Stimulated activated naive B cell treated with anti-CD40 and anti-IgM and Interleukin-4, amounts not matched to agents 10 μg/mL and 1 μg/mL and 100 μg/mL, for 72 hours (primary cell): ENCODE measurements at regions not wholly inside any gene's neighbourhood (a gene's known extent, or its start where the extent isn't known, plus 50 kb on each side); places are given as distances from the start of the nearest gene placed in this dataset.
A peak's percentile ranks its signal among the peaks of the same experiment; 100 is the strongest.

ENCODE experiments used
- ATAC-seq, 2 donors: fragments of 150-1000 bp; cut with Tn5 transposase; replicated peaks; 2 replicates each; pipeline ENCODE4 v1.10.0; 2021; ENCODE audit warnings: moderate library complexity in 1 of 2
- DNase-seq: peaks from one replicate; pipeline ENCODE4 v3.0.0; 2021
- H3K27ac Mint-ChIP-seq: one replicate; pipeline ENCODE4 v1.8.0; 2022; ENCODE audit warnings: mild to moderate bottlenecking, mixed read lengths
- H3K27me3 Mint-ChIP-seq, 2 donors: one replicate each; pipeline ENCODE4 v1.8.0; 2022; ENCODE audit warnings: mixed read lengths in 2 of 2
- H3K36me3 Mint-ChIP-seq, 2 donors: one replicate each; pipeline ENCODE4 v1.8.0; 2022; ENCODE audit warnings: mixed read lengths in 2 of 2, mild to moderate bottlenecking in 1 of 2
- H3K4me1 Mint-ChIP-seq, 2 donors: one replicate each; pipeline ENCODE4 v1.8.0; 2022; ENCODE audit warnings: mixed read lengths in 2 of 2, mild to moderate bottlenecking in 1 of 2
- H3K4me3 Mint-ChIP-seq, 2 donors: one replicate each; pipeline ENCODE4 v1.8.0; 2022; ENCODE audit warnings: mild to moderate bottlenecking in 2 of 2, mixed read lengths in 2 of 2, moderate library complexity in 1 of 2
- H3K9me3 Mint-ChIP-seq, 2 donors: one replicate each; pipeline ENCODE4 v1.8.0; 2022; ENCODE audit warnings: mixed read lengths in 2 of 2, mild to moderate bottlenecking in 1 of 2

GRCh38 chr2:147524912-147525311 lies 319.9 kb upstream of the ACVR2A start:
- no peak for ATAC-seq
- Mint-ChIP-seq H3K4me1 (no peaks in the 10 kb centered on the region), H3K9me3 (no peaks in the 10 kb centered on the region), H3K27ac (no peak overlapping the region), H3K4me3 (no peak overlapping the region), H3K36me3 (no peaks in the 10 kb centered on the region), H3K27me3 (no peaks in the 10 kb centered on the region)
- DNase-seq = no peak

- no peaks in the 10 kb centered on the region for H3K27me3 Mint-ChIP-seq
- H3K4me1 Mint-ChIP-seq = no peaks in the 10 kb centered on the region
- H3K9me3 Mint-ChIP-seq = no peaks in the 10 kb centered on the region
- ATAC-seq (no peak), DNase-seq (no peak)
- H3K27ac Mint-ChIP-seq = no peak overlapping the region
- H3K4me3 Mint-ChIP-seq = no peak overlapping the region
- H3K36me3 Mint-ChIP-seq = no peaks in the 10 kb centered on the region
Observed at GRCh38 chr2:147523415-147523814, 321.4 kb upstream of the ACVR2A start.

- no peaks in the 10 kb centered on the region for H3K27me3 Mint-ChIP-seq
- H3K9me3 Mint-ChIP-seq = no peaks in the 10 kb centered on the region
- DNase-seq = no peak
- no peak overlapping the region for H3K4me3 Mint-ChIP-seq
- no peak for ATAC-seq
- no peak overlapping the region for H3K27ac Mint-ChIP-seq
- no peaks in the 10 kb centered on the region for H3K4me1 Mint-ChIP-seq
- no peaks in the 10 kb centered on the region for H3K36me3 Mint-ChIP-seq
Observed at GRCh38 chr2:147521936-147522335, 322.9 kb upstream of the ACVR2A start.

GRCh38 chr2:147520817-147521216 lies 324.0 kb upstream of the ACVR2A start:
- no peaks in the 10 kb centered on the region for H3K4me1 Mint-ChIP-seq
- no peak for DNase-seq
- no peak for ATAC-seq
- H3K27me3 Mint-ChIP-seq = no peaks in the 10 kb centered on the region
- no peaks in the 10 kb centered on the region for H3K9me3 Mint-ChIP-seq
- no peak overlapping the region for H3K4me3 Mint-ChIP-seq
- no peaks in the 10 kb centered on the region for H3K36me3 Mint-ChIP-seq
- H3K27ac Mint-ChIP-seq = no peak overlapping the region

- Mint-ChIP-seq H3K4me1 (no peaks in the 10 kb centered on the region), H3K9me3 (no peaks in the 10 kb centered on the region), H3K27me3 (no peaks in the 10 kb centered on the region), H3K27ac (no peak overlapping the region), H3K4me3 (no peak overlapping the region), H3K36me3 (no peaks in the 10 kb centered on the region)
- ATAC-seq (no peak), DNase-seq (no peak)
Observed at GRCh38 chr2:147519178-147519577, 325.7 kb upstream of the ACVR2A start.

GRCh38 chr2:147515213-147515612 lies 329.6 kb upstream of the ACVR2A start:
- Mint-ChIP-seq H3K36me3 (no peaks in the 10 kb centered on the region), H3K27ac (no peak overlapping the region), H3K4me1 (no peaks in the 10 kb centered on the region), H3K4me3 (no peak overlapping the region), H3K27me3 (peaks cover 8 to 10% of the 10 kb centered on the region in 2 donors), H3K9me3 (no peaks in the 10 kb centered on the region)
- ATAC-seq (no peak), DNase-seq (no peak)

GRCh38 chr2:147512206-147512605 lies 332.6 kb upstream of the ACVR2A start:
- no peak for ATAC-seq
- no peak for DNase-seq
- H3K4me1 Mint-ChIP-seq = no peaks in the 10 kb centered on the region
- H3K9me3 Mint-ChIP-seq = peaks cover 0 to 6% of the 10 kb centered on the region in 2 donors
- no peak overlapping the region for H3K27ac Mint-ChIP-seq
- H3K36me3 Mint-ChIP-seq = no peaks in the 10 kb centered on the region
- no peak overlapping the region for H3K4me3 Mint-ChIP-seq
- H3K27me3 Mint-ChIP-seq = peaks cover 8 to 10% of the 10 kb centered on the region in 2 donors

- Mint-ChIP-seq H3K9me3 (peaks cover 0 to 6% of the 10 kb centered on the region in 2 donors), H3K4me1 (no peaks in the 10 kb centered on the region), H3K36me3 (no peaks in the 10 kb centered on the region), H3K27me3 (peaks cover 8 to 10% of the 10 kb centered on the region in 2 donors), H3K4me3 (no peak overlapping the region), H3K27ac (no peak overlapping the region)
- no peak for ATAC-seq
- no peak for DNase-seq
Observed at GRCh38 chr2:147511491-147511948, 333.3 kb upstream of the ACVR2A start.

- Mint-ChIP-seq H3K9me3 (peaks cover 0 to 6% of the 10 kb centered on the region in 2 donors), H3K36me3 (no peaks in the 10 kb centered on the region), H3K4me1 (no peaks in the 10 kb centered on the region), H3K4me3 (no peak overlapping the region), H3K27ac (no peak overlapping the region), H3K27me3 (peaks cover 8 to 10% of the 10 kb centered on the region in 2 donors)
- DNase-seq (no peak), ATAC-seq (no peak)
Observed at GRCh38 chr2:147509821-147510220, 335.0 kb upstream of the ACVR2A start.

- Mint-ChIP-seq H3K4me3 (no peak overlapping the region), H3K4me1 (no peaks in the 10 kb centered on the region), H3K27me3 (peaks cover 8 to 10% of the 10 kb centered on the region in 2 donors), H3K27ac (no peak overlapping the region), H3K9me3 (peaks cover 0 to 6% of the 10 kb centered on the region in 2 donors), H3K36me3 (no peaks in the 10 kb centered on the region)
- no peak for ATAC-seq
- DNase-seq = no peak
Observed at GRCh38 chr2:147506889-147507288, 337.9 kb upstream of the ACVR2A start.

GRCh38 chr2:147502711-147503290 lies 342.0 kb upstream of the ACVR2A start:
- Mint-ChIP-seq H3K4me1 (peaks cover 1 to 10% of the 10 kb centered on the region in 2 donors), H3K4me3 (no peak overlapping the region), H3K27ac (no peak overlapping the region), H3K27me3 (no peaks in the 10 kb centered on the region), H3K36me3 (no peaks in the 10 kb centered on the region), H3K9me3 (peaks cover 0 to 2% of the 10 kb centered on the region in 2 donors)
- ATAC-seq (no peak), DNase-seq (no peak)

GRCh38 chr2:147501968-147502367 lies 342.9 kb upstream of the ACVR2A start:
- Mint-ChIP-seq H3K4me1 (peaks cover 1 to 10% of the 10 kb centered on the region in 2 donors), H3K36me3 (no peaks in the 10 kb centered on the region), H3K4me3 (no peak overlapping the region), H3K9me3 (no peaks in the 10 kb centered on the region), H3K27me3 (no peaks in the 10 kb centered on the region), H3K27ac (no peak overlapping the region)
- ATAC-seq (no peak), DNase-seq (no peak)

GRCh38 chr2:147500819-147501395 lies 343.9 kb upstream of the ACVR2A start:
- H3K4me1 Mint-ChIP-seq = peaks cover 1 to 10% of the 10 kb centered on the region in 2 donors

GRCh38 chr2:147500229-147500628 lies 344.6 kb upstream of the ACVR2A start:
- peaks cover 1 to 10% of the 10 kb centered on the region in 2 donors for H3K4me1 Mint-ChIP-seq
- DNase-seq (no peak), ATAC-seq (peak; percentile 28 to 30)
- H3K9me3 Mint-ChIP-seq = no peaks in the 10 kb centered on the region
- H3K27ac Mint-ChIP-seq = peak overlapping the region; percentile 33
- peak overlapping the region; percentile 23 to 31 for H3K4me3 Mint-ChIP-seq
- no peaks in the 10 kb centered on the region for H3K36me3 Mint-ChIP-seq
- no peaks in the 10 kb centered on the region for H3K27me3 Mint-ChIP-seq

More at GRCh38 chr2:147500819-147501395, 343.9 kb upstream of the ACVR2A start:
- ATAC-seq = no peak
- Mint-ChIP-seq H3K9me3 (no peaks in the 10 kb centered on the region), H3K4me3 (no peak overlapping the region), H3K27me3 (no peaks in the 10 kb centered on the region), H3K27ac (no peak overlapping the region), H3K36me3 (no peaks in the 10 kb centered on the region)
- DNase-seq = no peak

- peak; percentile 86 to 94 for ATAC-seq
- Mint-ChIP-seq H3K4me1 (peaks cover 1 to 10% of the 10 kb centered on the region in 2 donors), H3K4me3 (peak overlapping the region; percentile 23 to 31)
Observed at GRCh38 chr2:147499785-147500184, 345.0 kb upstream of the ACVR2A start.

More at GRCh38 chr2:147499785-147500184, 345.0 kb upstream of the ACVR2A start:
- no peaks in the 10 kb centered on the region for H3K36me3 Mint-ChIP-seq
- H3K27me3 Mint-ChIP-seq = no peaks in the 10 kb centered on the region
- no peaks in the 10 kb centered on the region for H3K9me3 Mint-ChIP-seq
- DNase-seq = no peak
- peak overlapping the region; percentile 42 for H3K27ac Mint-ChIP-seq
